ENCODE measurements at regions not wholly inside any gene's neighbourhood (a gene's known extent, or its start where the extent isn't known, plus 50 kb on each side); places are given as distances from the start of the nearest gene placed in this dataset.

- no peak overlapping the region for H3K4me3 Mint-ChIP-seq
- no peaks in the 10 kb centered on the region for H3K36me3 Mint-ChIP-seq (ENCODE audit: low read depth)
- CTCF ChIA-PET = no interaction called here
- H3K27me3 Mint-ChIP-seq = no peaks in the 10 kb centered on the region
- TF ChIP-seq CTCF (IDR thresholded peaks at IDR 0.05) = no peak
- intact Hi-C loops (cut with micrococcal nuclease) = no loop called here
- POLR2A ChIA-PET = no interaction called here
- no peak overlapping the region for H3K27ac Mint-ChIP-seq
- peaks cover 4% of the 10 kb centered on the region for H3K9me3 Mint-ChIP-seq
- H3K4me1 Mint-ChIP-seq = no peaks in the 10 kb centered on the region
- no peak for DNase-seq
- no peak for ATAC-seq (ENCODE audit: low read depth)
These were observed 421.3 kb upstream of the ANKRD30A start for GRCh38 chr10:36704124-36704523.

- Mint-ChIP-seq H3K9me3 (peaks cover 4% of the 10 kb centered on the region), H3K27ac (no peak overlapping the region), H3K4me1 (no peaks in the 10 kb centered on the region), H3K4me3 (no peak overlapping the region), H3K36me3 (ENCODE audit: low read depth) (no peaks in the 10 kb centered on the region), H3K27me3 (no peaks in the 10 kb centered on the region)
- ATAC-seq (ENCODE audit: low read depth) (no peak), DNase-seq (no peak)
- TF ChIP-seq CTCF (IDR thresholded peaks at IDR 0.05) = no peak
- CTCF ChIA-PET = no interaction called here
- intact Hi-C loops (cut with micrococcal nuclease) = no loop called here
- POLR2A ChIA-PET = no interaction called here
These were observed 422.2 kb upstream of the ANKRD30A start for GRCh38 chr10:36703179-36703578.

- Mint-ChIP-seq H3K27ac (no peak overlapping the region), H3K4me1 (no peaks in the 10 kb centered on the region), H3K36me3 (ENCODE audit: low read depth) (no peaks in the 10 kb centered on the region), H3K27me3 (no peaks in the 10 kb centered on the region), H3K4me3 (no peak overlapping the region), H3K9me3 (peaks cover 4% of the 10 kb centered on the region)
- no peak for TF ChIP-seq CTCF (IDR thresholded peaks at IDR 0.05)
- POLR2A ChIA-PET = no interaction called here
- ATAC-seq (ENCODE audit: low read depth) (no peak), DNase-seq (no peak)
- CTCF ChIA-PET = no interaction called here
- intact Hi-C loops (cut with micrococcal nuclease) = no loop called here
These were observed 425.3 kb upstream of the ANKRD30A start for GRCh38 chr10:36700123-36700522.

- Mint-ChIP-seq H3K4me3 (no peak overlapping the region), H3K4me1 (no peaks in the 10 kb centered on the region), H3K9me3 (peaks cover 5% of the 10 kb centered on the region), H3K27ac (no peak overlapping the region), H3K36me3 (ENCODE audit: low read depth) (no peaks in the 10 kb centered on the region), H3K27me3 (no peaks in the 10 kb centered on the region)
- DNase-seq (no peak), ATAC-seq (ENCODE audit: low read depth) (no peak)
- ChIA-PET POLR2A (no interaction called here), CTCF (no interaction called here)
- no peak for TF ChIP-seq CTCF (IDR thresholded peaks at IDR 0.05)
- intact Hi-C loops (cut with micrococcal nuclease) = no loop called here
These were observed 432.6 kb upstream of the ANKRD30A start for GRCh38 chr10:36692759-36693158.

GRCh38 chr10:36688717-36689116 lies 436.7 kb upstream of the ANKRD30A start:
- H3K36me3 Mint-ChIP-seq (ENCODE audit: low read depth) = no peaks in the 10 kb centered on the region

More at GRCh38 chr10:36688717-36689116, 436.7 kb upstream of the ANKRD30A start:
- H3K4me1 Mint-ChIP-seq = no peaks in the 10 kb centered on the region
- no peak for TF ChIP-seq CTCF (IDR thresholded peaks at IDR 0.05)
- ATAC-seq (ENCODE audit: low read depth) (no peak), DNase-seq (no peak)
- intact Hi-C loops (cut with micrococcal nuclease) = no loop called here
- no peak overlapping the region for H3K4me3 Mint-ChIP-seq
- peaks cover 5% of the 10 kb centered on the region for H3K9me3 Mint-ChIP-seq
- POLR2A ChIA-PET = no interaction called here
- no peak overlapping the region for H3K27ac Mint-ChIP-seq
- H3K27me3 Mint-ChIP-seq = no peaks in the 10 kb centered on the region
- CTCF ChIA-PET = no interaction called here
